IPS-NIHi7 (cell line): ENCODE measurements at regions not wholly inside any gene's neighbourhood (a gene's known extent, or its start where the extent isn't known, plus 50 kb on each side); places are given as distances from the start of the nearest gene placed in this dataset.

Experiments used
- DNase-seq: peaks from one replicate; pipeline ENCODE4 v3.0.0; 2012; ENCODE audit warnings: mixed read lengths; ENCODE audit errors: extremely low spot score

DNA sequence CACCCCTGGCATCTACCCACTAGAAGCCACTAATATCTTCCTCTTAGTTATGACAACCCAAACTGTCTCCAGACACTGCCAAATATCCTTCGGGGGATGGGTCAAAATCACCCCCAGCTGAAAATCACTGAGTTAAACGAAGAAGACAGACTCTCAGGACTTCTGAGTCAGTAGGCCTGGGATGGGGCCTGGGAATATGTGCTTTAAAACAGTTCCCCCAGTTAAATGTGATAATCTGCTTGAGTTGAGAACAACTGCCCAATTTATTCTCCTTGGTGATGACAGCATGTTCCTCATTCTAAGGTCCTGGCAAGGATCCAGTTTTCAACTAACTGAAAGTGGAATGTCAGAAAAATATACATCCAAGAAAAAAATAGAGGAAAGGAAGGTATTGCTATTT, 52.4 kb downstream of the CBLL2 start:
- no peak for DNase-seq

DNA sequence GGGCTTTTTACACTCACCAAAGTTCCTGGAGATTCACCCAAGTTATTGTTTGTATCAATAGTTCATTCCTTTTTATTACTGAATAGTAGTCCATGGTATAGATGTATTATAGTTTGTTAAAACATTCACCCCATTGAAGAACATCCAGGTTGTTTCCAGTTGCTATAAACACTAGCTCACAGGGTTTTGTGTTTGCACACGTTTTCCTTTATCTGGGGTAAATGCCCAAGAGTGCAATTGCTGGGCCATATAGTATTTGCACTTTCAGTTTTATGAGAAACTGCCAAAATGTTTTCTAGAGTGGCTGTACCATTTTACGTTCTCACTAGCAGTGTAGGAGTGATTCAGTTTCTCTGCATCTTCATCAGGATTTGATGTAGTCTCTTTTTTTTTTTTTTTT, 57.1 kb downstream of the CBLL2 start:
- no peak for DNase-seq

GRCh38 chrX:22338740-22339139, 66.0 kb downstream of the CBLL2 start:
- no peak for DNase-seq

DNA sequence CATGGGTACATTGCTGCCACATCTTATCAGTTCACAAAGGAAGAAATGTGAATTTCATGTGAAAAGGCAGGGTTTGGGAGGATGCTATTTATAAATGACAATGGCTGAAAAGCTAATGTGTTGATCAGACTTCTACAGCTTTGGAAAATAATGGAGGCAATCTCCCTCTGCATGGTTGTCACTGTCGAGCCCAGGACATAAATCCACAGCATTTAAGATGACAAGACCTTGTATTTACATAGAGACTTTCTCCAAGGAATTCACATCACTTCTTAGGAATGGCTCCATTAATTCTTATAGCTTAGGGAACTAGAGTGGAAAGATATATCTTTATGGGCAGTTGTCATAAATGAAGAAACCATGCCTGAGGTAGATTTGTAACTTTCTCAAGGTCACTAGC, 66.7 kb downstream of the CBLL2 start:
- no peak for DNase-seq

- no peak for DNase-seq
Measured at GRCh38 chrX:22340022-22340616, 67.4 kb downstream of the CBLL2 start.

- DNase-seq: no peak
Measured at GRCh38 chrX:22343192-22343591, 70.5 kb downstream of the CBLL2 start.

DNA sequence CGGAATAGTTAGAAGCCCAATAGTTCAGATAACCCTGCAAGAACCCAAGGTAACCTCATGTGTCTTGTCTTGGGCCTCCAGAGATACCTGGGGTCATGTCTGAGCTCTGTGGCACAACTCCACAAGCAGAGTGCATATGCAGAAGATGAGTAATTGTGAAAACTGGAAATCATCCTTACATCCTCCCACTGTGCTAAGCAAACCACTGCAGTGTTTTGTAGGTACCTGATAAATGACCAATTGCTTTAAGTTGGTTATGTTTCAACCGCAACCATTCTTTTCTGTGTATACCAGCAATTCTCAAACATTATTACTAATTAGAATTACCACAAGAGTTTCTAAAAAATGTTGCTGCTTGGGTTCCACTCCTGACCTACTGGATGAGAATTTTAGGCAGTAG, 73.2 kb downstream of the CBLL2 start:
- no peak for DNase-seq

- DNase-seq: no peak
Measured at GRCh38 chrX:22347491-22347890, 74.8 kb downstream of the CBLL2 start.

- no peak for DNase-seq
Measured at GRCh38 chrX:22349116-22349515, 76.4 kb downstream of the CBLL2 start.

DNA sequence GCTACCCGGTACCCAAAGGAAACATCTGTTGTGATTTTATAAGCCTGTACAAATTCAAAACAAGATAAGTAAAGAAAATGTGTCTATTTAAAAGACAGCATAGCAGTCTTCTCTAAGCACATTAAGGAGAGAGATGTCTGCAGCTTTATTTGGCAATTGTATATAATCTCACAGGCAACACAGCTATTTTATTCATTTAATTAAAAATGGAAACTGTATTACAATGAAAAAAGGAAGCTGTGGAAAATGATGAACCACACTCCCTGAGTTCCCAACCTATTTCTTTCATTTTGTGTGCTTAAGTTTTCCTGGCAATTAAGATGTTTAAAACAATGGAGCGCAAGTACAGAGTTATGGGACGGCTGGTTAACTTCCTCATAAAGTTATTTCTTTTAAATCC, 78.4 kb downstream of the CBLL2 start:
- DNase-seq: no peak

DNA sequence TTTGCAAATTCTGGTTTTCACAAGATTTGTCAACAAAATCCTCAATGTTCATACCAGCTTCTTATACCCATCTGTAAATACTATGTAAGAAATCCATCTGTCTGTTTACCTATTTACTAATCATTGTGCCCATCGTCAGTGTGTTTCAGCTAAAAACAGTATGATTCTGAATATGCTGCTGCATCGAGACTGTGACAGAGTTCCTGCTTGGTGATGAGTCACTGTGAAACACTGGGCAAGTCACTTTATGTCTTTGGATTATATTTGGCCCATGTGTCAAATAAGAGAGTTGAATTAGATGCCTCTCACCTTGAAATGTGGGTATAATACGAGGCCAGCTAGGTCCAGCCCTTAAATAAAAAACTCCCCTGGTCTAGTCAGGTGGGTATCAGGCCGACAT, 79.3 kb downstream of the CBLL2 start:
- DNase-seq: no peak

- DNase-seq: no peak
Measured at GRCh38 chrX:22357621-22358020, 84.9 kb downstream of the CBLL2 start.

DNA sequence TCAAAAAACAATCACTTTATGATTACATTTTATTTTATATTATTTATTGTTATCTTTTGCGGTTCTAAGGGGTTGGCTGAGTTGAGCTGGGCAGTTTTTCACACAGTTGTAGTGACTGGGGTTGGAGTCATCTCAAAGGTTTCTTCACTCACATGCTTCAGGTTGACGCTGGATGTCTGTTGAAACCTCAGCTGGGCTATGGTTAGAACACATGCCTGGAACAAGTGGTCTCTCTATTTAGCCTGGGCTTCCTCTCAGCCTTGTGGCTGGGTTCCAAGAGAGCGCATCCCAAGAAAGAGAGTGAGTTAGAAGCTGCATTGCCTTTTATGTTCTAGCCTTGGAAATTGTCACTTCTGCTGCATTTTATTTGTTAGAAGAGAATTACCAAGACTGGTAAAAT, 87.4 kb downstream of the CBLL2 start:
- no peak for DNase-seq

DNA sequence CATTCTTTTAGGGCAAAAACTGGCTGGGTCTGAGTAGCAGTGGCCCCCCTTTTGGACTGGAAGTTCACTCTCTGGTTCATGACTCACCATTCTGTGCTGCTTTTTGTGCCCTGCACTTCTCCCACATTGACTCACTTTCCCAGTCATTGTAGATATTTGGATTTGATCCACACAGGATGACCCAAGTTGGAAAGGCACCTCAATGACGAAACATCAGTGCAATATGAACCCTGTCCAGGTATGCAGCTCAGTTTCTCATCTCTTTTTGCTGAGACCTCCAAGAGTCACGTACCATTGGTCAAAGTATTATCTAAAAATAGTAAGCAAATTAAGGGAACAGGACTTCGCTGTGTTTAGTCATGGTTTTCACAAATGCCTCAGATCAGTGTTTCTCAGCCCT, 92.7 kb downstream of the CBLL2 start:
- DNase-seq: no peak

DNA sequence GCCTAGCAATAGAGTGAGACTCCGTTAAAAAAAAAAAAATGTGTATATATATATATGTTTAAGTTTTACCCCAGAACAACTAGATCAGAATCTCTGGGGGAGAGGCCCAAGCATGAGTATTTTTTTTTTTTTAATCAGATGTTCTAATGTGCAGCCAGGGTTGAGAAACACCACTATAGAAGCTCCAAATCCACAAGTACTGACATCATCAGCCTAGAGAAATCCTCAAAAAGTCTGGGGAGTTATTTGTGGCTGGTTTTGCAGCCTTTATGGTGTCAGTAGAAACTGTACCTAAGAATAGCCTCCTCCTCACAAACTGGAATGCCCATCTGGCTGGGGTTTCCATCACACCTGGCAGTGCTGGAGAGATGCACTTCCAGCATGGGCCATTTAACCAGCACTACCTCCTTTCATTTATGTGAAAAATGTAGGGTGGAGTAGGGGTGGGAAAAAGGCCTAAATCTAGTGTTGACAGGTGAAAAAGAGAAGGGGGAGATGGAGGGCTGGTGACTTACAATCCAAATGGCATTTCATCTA, 93.5 kb downstream of the CBLL2 start:
- no peak for DNase-seq

DNA sequence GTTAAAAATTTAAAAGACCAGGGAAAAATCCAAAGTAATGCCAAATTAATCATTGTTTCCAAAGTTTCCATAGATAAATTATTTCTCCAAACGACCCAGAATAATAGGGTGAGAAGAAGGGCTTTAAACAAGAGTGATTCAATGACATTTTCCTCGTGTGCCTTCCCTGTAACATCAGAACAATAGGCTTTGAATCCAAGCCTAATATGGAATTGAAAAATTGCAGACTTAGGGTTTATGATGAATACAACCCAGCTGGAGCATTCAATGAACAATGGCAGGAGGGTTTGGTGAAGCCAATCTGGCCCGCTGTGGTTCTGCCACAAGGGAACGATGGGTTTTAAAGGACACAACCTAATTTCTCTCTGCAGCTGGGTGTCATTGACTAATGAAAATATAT, 94.2 kb downstream of the CBLL2 start:
- DNase-seq: no peak

DNA sequence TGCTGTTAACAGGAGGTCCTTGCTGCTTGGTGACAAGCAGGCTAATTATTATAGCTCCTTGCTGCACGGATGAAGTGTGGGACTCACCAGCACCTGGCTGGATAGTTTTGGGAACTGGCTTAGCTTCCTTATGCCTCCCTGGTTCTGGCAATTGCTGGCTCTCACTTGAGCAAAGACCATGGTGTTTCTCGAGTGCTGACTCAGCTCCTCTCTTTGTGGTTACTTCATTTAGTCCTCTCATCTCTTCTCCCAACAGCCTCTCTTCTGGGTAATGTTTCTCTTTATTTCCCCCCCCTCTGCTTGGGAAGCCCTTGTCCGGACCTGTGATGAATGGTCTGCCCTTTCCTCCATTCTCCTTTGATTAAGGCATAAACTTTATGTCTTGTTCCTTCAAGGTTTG, 100.4 kb downstream of the CBLL2 start:
- DNase-seq: no peak

- DNase-seq: no peak
Measured at GRCh38 chrX:22373766-22374165, 101.1 kb downstream of the CBLL2 start.

GRCh38 chrX:22376369-22376768, 103.7 kb downstream of the CBLL2 start:
- DNase-seq: no peak

GRCh38 chrX:22378296-22378695, 105.6 kb downstream of the CBLL2 start:
- DNase-seq: no peak

- peak; percentile 57 for DNase-seq
Measured at GRCh38 chrX:22383988-22384387, 111.3 kb downstream of the CBLL2 start.

DNA sequence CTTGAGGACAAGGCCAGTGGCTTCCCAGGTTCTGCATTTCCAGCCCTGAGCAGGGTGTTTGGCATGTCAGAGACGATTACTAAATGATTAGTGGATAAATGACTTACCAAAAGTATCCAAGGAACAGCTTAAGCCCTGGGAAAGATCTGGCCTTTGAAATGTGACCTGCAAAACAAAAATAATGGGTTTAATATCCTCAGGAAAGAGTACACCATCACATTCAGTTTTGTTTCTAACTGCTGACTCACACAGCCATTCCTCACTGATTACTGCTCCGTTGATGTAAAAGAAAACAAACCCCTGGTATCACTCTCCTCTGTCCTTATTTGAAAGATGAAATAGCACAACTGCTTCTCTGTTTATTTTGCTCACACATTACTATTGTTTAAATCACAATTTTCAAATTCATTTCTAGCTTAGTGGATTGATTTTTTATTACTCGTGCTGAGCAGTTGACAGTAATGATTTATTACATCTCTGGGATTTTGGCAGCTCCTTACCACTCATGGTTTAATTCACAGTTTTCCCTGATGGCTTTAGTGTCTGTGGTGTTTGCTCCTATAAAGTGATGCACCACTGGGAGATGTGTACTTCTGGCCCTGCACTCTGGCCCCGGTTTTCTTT, 117.0 kb downstream of the CBLL2 start:
- DNase-seq: no peak

- DNase-seq: no peak
Measured at GRCh38 chrX:22392133-22392948, 119.6 kb downstream of the CBLL2 start.
